ENCODE measurements at regions not wholly inside any gene's neighbourhood (a gene's known extent, or its start where the extent isn't known, plus 50 kb on each side); places are given as distances from the start of the nearest gene placed in this dataset.

- DNase-seq (ENCODE audit: low read depth), result no peak
Observed at GRCh38 chr20:60244373-60245146, 286.3 kb downstream of the CDH26 start.

DNA sequence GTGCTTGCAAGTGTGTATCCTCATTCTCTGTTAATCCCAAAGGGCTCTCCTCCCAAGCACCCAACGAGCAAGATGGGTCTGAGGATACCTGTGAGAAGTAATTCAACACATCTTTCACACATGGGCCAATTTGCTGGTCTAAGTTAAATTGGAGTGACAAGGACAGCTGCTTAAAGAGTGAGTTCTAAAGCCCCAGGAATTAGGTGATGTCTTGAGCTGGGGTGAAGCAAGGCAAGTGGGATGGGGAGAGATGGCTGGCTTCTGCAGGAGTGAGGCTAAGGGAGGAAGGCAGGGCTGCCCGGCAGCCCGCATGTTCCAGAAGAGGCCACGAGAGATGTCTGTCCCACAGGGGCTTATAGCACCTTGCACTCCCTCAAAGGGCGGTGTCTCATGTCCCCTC, 288.5 kb downstream of the CDH26 start:
- DNase-seq (ENCODE audit: low read depth), result no peak

- DNase-seq (ENCODE audit: low read depth), result no peak
Observed at GRCh38 chr20:60249436-60249835, 291.2 kb downstream of the CDH26 start.

DNA sequence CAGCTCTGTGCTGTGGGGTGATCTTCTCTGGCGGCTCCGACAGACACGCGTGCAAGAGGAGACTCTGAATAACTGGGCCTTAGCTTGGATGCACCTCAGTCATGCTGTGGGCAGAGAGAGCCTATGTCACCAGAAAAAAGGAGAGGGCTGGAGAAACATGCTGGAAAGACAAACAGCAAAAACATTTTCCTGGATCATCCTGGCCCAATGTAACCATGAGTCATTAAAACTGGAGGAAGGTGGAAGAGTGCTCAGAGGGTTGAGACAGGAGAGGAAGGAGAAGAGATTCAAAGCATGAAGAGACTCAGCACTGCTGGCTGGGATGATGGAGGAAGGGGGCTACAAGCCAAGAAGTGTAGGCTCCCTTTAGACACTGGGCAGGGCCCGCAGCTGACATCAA, 292.0 kb downstream of the CDH26 start:
- no peak for DNase-seq (ENCODE audit: low read depth)

DNA sequence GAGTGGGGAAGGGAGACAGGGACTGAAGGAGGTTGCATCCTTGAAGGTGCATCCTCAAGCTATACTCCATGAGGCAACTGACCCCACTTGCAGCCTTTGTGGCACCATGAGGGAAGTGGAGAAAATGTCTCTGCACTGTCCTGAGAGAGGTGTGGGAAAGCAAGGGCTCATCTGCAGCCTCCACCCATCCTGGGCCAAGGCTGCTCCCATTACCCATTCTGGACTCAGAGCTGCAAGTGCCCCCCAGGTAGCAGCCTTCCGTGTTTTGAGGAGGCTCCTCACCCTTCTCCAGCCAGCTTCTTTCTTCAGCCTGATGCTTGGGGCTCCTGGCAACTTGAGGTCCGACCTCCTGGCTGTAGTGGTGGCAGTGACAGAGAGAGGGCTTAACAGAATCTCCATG, 294.6 kb downstream of the CDH26 start:
- DNase-seq (ENCODE audit: low read depth), result no peak

- DNase-seq (ENCODE audit: low read depth), result no peak
Observed at GRCh38 chr20:60253471-60253870, 295.2 kb downstream of the CDH26 start.

DNA sequence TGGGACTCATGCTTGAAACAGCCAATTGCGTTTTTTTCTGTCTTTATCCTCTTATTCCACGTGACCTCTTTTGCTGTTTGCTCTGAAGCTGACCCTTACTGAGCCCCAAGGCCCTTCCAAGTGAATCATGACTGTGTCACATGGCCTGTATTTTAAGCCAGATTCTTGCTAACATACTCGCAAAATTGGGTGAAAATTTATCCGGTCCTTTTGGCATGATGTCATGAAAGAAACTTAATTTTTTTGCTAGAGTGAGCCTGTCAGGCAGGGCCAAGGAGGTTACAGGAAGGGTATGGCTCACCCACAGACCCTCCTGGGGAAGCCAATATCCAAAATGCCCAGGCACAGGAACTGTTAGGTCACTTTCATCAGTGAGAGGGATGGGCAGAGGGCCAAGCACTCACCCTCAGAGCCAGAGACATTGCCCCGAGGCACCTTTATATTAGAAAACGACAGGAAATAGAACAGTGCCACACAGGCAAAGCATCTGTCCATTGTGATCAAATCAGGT, 296.7 kb downstream of the CDH26 start:
- no peak for DNase-seq (ENCODE audit: low read depth)

DNA sequence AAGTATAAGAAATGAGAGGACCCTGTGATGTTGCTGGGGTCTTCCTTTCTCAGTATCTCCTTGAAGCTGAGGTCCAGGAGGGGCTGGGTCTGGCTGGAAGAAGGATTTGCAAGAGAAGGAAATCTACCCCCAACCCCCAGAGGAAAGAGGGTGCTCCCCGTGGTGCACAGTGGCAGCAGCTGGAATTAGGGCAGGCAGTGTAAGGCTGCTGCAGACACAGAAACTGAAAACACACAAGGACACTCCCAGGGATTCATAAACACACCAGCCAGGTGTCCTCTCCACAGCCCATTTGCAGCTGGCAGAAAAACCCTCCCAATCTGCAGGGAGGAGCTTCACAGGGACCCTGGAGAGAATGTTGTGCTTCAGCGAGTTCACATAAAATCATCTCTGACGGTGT, 297.2 kb downstream of the CDH26 start:
- DNase-seq (ENCODE audit: low read depth), result no peak

DNA sequence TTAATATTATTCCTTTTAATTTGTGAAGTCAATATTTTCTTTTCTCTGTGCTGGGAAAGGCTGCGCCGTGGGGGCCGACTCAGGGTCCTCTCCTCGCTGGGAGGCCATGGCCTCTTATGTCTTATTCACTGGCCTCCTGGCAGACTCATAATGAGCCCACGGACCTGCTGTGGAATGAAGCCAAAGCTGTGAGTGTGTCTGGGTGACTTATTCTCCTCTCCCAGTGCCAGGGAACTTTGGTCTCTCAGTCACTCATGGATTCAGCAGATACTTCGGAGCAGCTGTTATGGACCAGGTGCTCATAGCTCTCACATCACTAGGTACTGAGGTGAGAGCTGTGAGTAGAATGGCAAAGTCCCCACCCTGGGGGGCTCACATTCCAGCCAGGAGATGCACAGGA, 297.6 kb downstream of the CDH26 start:
- DNase-seq (ENCODE audit: low read depth), result no peak

DNA sequence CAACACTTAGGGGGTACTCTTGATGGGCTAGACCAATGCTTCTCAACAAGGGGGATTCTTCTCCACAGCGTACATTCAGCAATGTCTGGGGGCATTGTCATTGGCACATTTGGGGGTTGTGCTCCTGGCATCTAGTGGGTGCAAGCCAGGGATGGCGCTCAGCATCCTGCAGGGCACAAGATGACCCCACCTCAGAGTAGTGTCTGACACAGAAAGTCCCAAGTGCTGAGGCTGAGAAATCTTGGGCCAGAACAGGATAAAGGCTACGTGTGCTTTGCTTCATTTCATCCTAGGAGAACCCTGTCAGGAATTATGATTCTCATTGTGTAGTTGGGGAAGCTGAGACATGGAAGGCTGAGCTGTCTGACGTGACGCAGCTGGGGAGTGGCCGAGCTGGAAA, 298.6 kb downstream of the CDH26 start:
- no peak for DNase-seq (ENCODE audit: low read depth)

DNA sequence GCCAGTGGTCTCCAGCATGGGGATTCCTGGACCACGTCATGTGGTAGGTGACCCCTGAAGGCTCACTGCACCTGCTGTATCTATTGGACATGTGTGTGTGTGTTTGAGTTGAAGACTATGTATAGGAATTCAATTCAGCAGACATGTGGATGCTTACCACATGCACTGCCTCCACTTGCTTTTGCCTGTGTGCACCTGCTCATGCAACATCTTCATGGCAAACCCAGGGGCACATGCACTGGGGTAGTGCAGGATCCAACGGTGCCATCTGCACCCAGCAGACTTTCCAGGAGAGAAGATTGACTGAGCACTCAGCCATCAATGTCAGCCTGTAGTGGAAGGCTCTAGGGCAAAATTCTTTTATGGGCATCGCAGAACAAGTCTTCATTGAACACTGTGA, 299.4 kb downstream of the CDH26 start:
- no peak for DNase-seq (ENCODE audit: low read depth)

DNA sequence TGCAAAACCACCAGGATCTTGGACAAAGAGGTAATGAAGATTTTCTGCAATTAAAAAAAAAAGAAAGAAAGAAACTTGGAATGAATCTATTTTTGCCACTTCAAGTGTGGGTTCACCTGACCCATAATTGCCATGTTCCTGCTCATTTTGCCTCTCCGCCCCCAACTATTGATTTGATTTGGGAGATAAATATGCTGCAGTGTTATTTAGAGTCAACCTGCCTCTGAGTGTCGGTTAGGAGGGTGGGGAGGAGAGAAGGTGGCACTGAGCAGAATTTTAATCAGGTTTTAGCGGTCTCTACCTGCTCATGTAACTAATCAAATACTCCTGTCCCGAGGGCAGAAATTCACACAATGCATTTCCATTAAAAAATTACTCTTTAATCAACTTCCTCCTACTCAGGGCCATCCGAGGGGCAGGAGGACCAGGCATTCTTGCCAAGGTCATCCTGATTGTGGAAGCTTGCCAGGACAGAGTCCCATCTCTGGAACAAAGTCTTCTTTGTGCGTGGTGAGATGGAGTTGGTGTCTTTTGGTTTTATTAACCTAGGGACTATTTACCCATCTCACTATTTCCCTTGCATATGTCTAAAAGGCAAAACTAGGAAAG, 300.1 kb downstream of the CDH26 start:
- DNase-seq (ENCODE audit: low read depth), result no peak

- no peak for DNase-seq (ENCODE audit: low read depth)
Observed at GRCh38 chr20:60261333-60261732, 303.1 kb downstream of the CDH26 start.

- DNase-seq (ENCODE audit: low read depth), result peak; percentile 21
Observed at GRCh38 chr20:60262967-60263603, 304.9 kb downstream of the CDH26 start.

GRCh38 chr20:60263725-60264709, 305.8 kb downstream of the CDH26 start:
- DNase-seq (ENCODE audit: low read depth), result no peak

DNA sequence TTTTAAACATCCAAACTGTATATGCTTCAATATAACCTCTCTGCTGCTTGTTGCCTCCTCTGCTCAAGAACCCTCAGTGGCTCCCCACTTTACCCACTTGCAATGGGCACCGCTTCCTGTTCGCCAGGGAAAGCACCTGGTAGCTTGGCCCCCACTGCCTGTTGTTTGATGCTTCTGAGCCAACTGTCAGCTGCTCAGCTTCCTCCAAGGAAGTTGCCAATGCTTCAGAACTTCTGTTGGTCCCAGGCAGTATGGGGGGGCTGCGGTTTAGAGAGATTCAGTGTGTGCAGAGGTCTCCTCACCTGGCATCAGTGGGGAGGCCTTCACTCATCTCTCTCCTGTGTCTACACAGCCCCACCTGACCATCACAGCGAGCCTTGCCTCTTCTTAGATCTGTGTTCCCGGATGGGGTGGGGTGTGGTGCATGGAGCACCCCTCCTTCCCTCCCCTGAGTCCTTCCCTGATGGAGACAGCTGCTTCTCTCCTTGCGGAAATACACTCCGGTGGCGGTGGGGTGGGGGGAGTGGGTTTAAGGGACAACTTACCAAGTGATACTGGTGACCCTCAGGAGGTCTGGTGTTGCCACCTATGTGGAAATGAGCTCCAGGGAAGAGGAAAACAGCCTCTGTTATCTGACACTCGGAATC, 308.1 kb downstream of the CDH26 start:
- DNase-seq (ENCODE audit: low read depth), result no peak

DNA sequence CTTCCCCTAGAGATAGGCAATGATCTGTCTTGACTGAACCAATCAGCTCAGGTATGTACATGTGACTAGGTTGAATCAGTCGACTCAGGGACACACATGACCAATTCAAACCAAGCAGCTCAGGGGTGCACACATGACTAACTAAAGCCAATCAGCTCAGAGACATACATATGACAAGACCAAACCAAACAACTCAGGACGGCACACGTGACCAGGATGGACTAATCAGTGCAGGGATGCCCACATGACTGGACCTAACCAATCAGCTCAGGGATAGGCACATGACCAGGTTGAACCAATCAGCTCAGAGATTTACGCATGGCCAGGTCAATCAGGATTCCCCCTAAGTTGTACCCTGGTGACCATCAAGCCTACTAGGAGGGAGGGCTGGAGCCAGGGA, 310.3 kb downstream of the CDH26 start:
- no peak for DNase-seq (ENCODE audit: low read depth)

- DNase-seq (ENCODE audit: low read depth), result no peak
Observed at GRCh38 chr20:60269573-60270162, 311.4 kb downstream of the CDH26 start.

DNA sequence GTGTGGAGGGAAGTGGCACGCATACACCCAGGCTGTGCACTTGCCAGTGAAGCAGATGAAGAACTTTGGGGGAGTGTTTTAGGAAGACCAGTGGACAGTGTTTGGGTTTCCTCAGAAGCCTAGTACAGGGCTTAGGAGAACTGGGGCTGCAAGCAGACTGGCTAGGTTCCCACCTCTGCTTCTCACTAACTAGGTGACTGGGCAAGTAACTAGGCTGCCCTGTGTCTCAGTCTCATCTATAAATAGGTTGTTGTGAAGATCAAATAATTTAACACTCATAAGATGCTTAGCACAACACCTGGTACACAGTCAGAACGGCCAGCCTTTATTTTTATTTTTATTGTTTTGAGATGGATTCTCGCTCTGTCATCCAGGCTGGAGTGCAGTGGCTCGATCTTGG, 312.1 kb downstream of the CDH26 start:
- DNase-seq (ENCODE audit: low read depth), result no peak

DNA sequence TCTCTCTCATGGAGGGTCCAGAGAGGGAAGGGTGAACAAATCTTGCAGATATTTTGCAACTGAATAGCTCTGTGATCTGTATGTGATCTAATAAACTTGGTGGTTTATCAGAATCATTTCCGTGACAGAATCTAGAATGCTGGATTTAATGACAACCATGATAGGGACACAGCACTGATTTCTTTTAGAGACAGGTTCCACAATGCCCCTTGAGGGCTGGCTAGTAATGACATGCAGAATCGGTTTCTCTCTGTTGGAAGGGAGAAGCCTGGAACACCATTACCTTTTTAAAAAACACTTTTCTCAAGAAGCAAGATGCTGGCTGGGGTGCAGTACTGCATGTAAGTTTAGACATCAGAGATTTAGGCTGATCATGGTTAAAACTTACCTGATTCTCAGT, 313.4 kb downstream of the CDH26 start:
- DNase-seq (ENCODE audit: low read depth), result no peak

GRCh38 chr20:60272790-60273189, 314.6 kb downstream of the CDH26 start:
- no peak for DNase-seq (ENCODE audit: low read depth)

Measured in T follicular helper cell (primary cell).